B cell (primary cell): ENCODE measurements at regions not wholly inside any gene's neighbourhood (a gene's known extent, or its start where the extent isn't known, plus 50 kb on each side); places are given as distances from the start of the nearest gene placed in this dataset.
A peak's percentile ranks its signal among the peaks of the same experiment; 100 is the strongest.

Source experiments
- EZH2 ChIP-seq: IDR thresholded peaks from 2 replicates; pipeline ENCODE4 v1.6.1; 2012; ENCODE audit warnings: borderline replicate concordance, low read depth, mild to moderate bottlenecking, moderate library complexity, low read length; ENCODE audit not compliant: insufficient read depth, poor library complexity, severe bottlenecking
- TF ChIP-seq, protein P1 (sequence below): fragments of 200-600 bp; IDR thresholded peaks from one replicate; pipeline ENCODE4 v1.8.0; 2022; ENCODE audit warnings: antibody characterized with exemption, mild to moderate bottlenecking

GRCh38 chr1:38608202-38608864, 251.2 kb downstream of the RRAGC start:
- TF ChIP-seq, protein P1, sequence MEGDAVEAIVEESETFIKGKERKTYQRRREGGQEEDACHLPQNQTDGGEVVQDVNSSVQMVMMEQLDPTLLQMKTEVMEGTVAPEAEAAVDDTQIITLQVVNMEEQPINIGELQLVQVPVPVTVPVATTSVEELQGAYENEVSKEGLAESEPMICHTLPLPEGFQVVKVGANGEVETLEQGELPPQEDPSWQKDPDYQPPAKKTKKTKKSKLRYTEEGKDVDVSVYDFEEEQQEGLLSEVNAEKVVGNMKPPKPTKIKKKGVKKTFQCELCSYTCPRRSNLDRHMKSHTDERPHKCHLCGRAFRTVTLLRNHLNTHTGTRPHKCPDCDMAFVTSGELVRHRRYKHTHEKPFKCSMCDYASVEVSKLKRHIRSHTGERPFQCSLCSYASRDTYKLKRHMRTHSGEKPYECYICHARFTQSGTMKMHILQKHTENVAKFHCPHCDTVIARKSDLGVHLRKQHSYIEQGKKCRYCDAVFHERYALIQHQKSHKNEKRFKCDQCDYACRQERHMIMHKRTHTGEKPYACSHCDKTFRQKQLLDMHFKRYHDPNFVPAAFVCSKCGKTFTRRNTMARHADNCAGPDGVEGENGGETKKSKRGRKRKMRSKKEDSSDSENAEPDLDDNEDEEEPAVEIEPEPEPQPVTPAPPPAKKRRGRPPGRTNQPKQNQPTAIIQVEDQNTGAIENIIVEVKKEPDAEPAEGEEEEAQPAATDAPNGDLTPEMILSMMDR: peak; percentile 46
- TF ChIP-seq EZH2: no peak
